T47D (cell line): ENCODE measurements at regions not wholly inside any gene's neighbourhood (a gene's known extent, or its start where the extent isn't known, plus 50 kb on each side); places are given as distances from the start of the nearest gene placed in this dataset.

Source experiments
- DNase-seq, 2 experiments: peaks; one replicate each; pipeline versions ENCODE4 v3.0.0 to v3.0.0-alpha.2; 2011 to 2012; ENCODE audit warnings: low read depth in 1 of 2, low spot score in 1 of 2
- JUND ChIP-seq: IDR thresholded peaks from 2 replicates; pipeline ENCODE4 v1.6.1; 2012; ENCODE audit warnings: low read depth
- in situ Hi-C: cut with HindIII; loops from 2 replicates; pipeline ENCODE4 v1.10.0; 2016; ENCODE audit warnings: low sequenced_read_pairs, low pct_unique_long_range_greater_than_20kb

GRCh38 chr1:36743286-36744005 lies 260.7 kb upstream of the CSF3R start:
- TF ChIP-seq JUND: no peak
- DNase-seq: no peak
- in situ Hi-C loops: no loop called here

GRCh38 chr1:36741066-36741465 lies 258.4 kb upstream of the CSF3R start:
- no peak for TF ChIP-seq JUND

GRCh38 chr1:36740446-36740845 lies 257.7 kb upstream of the CSF3R start:
- in situ Hi-C loops: no loop called here
- TF ChIP-seq JUND: no peak
- DNase-seq: no peak

More at GRCh38 chr1:36741066-36741465, 258.4 kb upstream of the CSF3R start:
- in situ Hi-C loops: no loop called here
- DNase-seq: no peak

GRCh38 chr1:36739703-36740289 lies 257.1 kb upstream of the CSF3R start:
- TF ChIP-seq JUND: no peak
- in situ Hi-C loops: no loop called here
- DNase-seq: no peak

- no peak for TF ChIP-seq JUND
- DNase-seq: no peak
- in situ Hi-C loops: no loop called here
Measured at GRCh38 chr1:36738245-36738644, 255.5 kb upstream of the CSF3R start.

- in situ Hi-C loops: no loop called here
- DNase-seq: no peak
- TF ChIP-seq JUND: no peak
Measured at GRCh38 chr1:36737767-36738166, 255.1 kb upstream of the CSF3R start.

GRCh38 chr1:36737038-36737555 lies 254.4 kb upstream of the CSF3R start:
- no peak for TF ChIP-seq JUND
- DNase-seq: no peak
- in situ Hi-C loops: no loop called here

- in situ Hi-C loops: no loop called here
- TF ChIP-seq JUND: no peak
- DNase-seq: no peak
Measured at GRCh38 chr1:36735939-36736730, 253.4 kb upstream of the CSF3R start.

- in situ Hi-C loops: no loop called here
- no peak for DNase-seq
- no peak for TF ChIP-seq JUND
Measured at GRCh38 chr1:36735436-36735835, 252.7 kb upstream of the CSF3R start.

- TF ChIP-seq JUND: no peak
- in situ Hi-C loops: no loop called here
- no peak for DNase-seq
Measured at GRCh38 chr1:36734356-36734755, 251.6 kb upstream of the CSF3R start.

GRCh38 chr1:36733748-36734147 lies 251.0 kb upstream of the CSF3R start:
- in situ Hi-C loops: no loop called here
- no peak for DNase-seq
- no peak for TF ChIP-seq JUND

GRCh38 chr1:36732015-36732356 lies 249.3 kb upstream of the CSF3R start:
- TF ChIP-seq JUND: no peak
- in situ Hi-C loops: no loop called here

More at GRCh38 chr1:36732015-36732356, 249.3 kb upstream of the CSF3R start:
- no peak for DNase-seq
